Raji (cell line): ENCODE measurements at regions not wholly inside any gene's neighbourhood (a gene's known extent, or its start where the extent isn't known, plus 50 kb on each side); places are given as distances from the start of the nearest gene placed in this dataset.

Experiments
- POLR2A ChIP-seq: IDR thresholded peaks from 2 replicates; pipeline ENCODE4 v1.6.1; 2011; ENCODE audit warnings: low read depth, low read length, control low read depth; ENCODE audit not compliant: insufficient read depth

GRCh38 chr2:144183727-144184126 lies 336.2 kb downstream of the ZEB2 start:
- no peak for TF ChIP-seq POLR2A

GRCh38 chr2:144181001-144181400 lies 338.9 kb downstream of the ZEB2 start:
- TF ChIP-seq POLR2A, result no peak

GRCh38 chr2:144180131-144180530 lies 339.8 kb downstream of the ZEB2 start:
- no peak for TF ChIP-seq POLR2A

GRCh38 chr2:144170179-144170578 lies 349.7 kb downstream of the ZEB2 start:
- TF ChIP-seq POLR2A, result no peak

GRCh38 chr2:144166743-144167142 lies 353.2 kb downstream of the ZEB2 start:
- no peak for TF ChIP-seq POLR2A

- TF ChIP-seq POLR2A, result no peak
Measured at GRCh38 chr2:144165599-144166250, 354.2 kb downstream of the ZEB2 start.

- no peak for TF ChIP-seq POLR2A
Measured at GRCh38 chr2:144163592-144163991, 356.3 kb downstream of the ZEB2 start.

GRCh38 chr2:144162652-144163051 lies 357.3 kb downstream of the ZEB2 start:
- TF ChIP-seq POLR2A, result no peak

GRCh38 chr2:144161061-144161460 lies 358.9 kb downstream of the ZEB2 start:
- TF ChIP-seq POLR2A, result no peak

- TF ChIP-seq POLR2A, result no peak
Measured at GRCh38 chr2:144159240-144159639, 360.7 kb downstream of the ZEB2 start.

- TF ChIP-seq POLR2A, result no peak
Measured at GRCh38 chr2:144158096-144158495, 361.8 kb downstream of the ZEB2 start.

GRCh38 chr2:144156736-144157640 lies 362.9 kb downstream of the ZEB2 start:
- TF ChIP-seq POLR2A, result no peak

- no peak for TF ChIP-seq POLR2A
Measured at GRCh38 chr2:144154205-144154604, 365.7 kb downstream of the ZEB2 start.

GRCh38 chr2:144152817-144153271 lies 367.1 kb downstream of the ZEB2 start:
- TF ChIP-seq POLR2A, result no peak

GRCh38 chr2:144151851-144152250 lies 368.1 kb downstream of the ZEB2 start:
- no peak for TF ChIP-seq POLR2A

- TF ChIP-seq POLR2A, result no peak
Measured at GRCh38 chr2:144151405-144151804, 368.5 kb downstream of the ZEB2 start.
